Breast epithelium (tissue), 4 donors: ENCODE measurements at regions not wholly inside any gene's neighbourhood (a gene's known extent, or its start where the extent isn't known, plus 50 kb on each side); places are given as distances from the start of the nearest gene placed in this dataset.

Experiments
- DNase-seq, 2 donors: peaks; one replicate each; pipeline ENCODE4 v3.0.0-alpha.2; 2019; ENCODE audit warnings: low spot score in 2 of 2
- H3K27ac ChIP-seq, 2 donors: fragments of 200-600 bp; sonication (generic) in 1 of 2; one replicate each; pipeline ENCODE4 v1.5.1; 2016 to 2019; ENCODE audit warnings: mild to moderate bottlenecking in 1 of 2
- H3K27me3 ChIP-seq, 2 donors: fragments of 200-600 bp; sonication (generic) in 1 of 2; one replicate each; pipeline versions ENCODE4 v1.5.1 to v1.6.0; 2017 to 2019; ENCODE audit warnings: control low read depth in 1 of 2, mild to moderate bottlenecking in 1 of 2
- H3K36me3 ChIP-seq: fragments of 200-600 bp; one replicate; pipeline ENCODE4 v1.5.1; 2019
- H3K4me1 ChIP-seq, 2 donors: fragments of 200-600 bp; sonication (generic); one replicate each; pipeline ENCODE4 v1.5.1; 2016 to 2019; ENCODE audit warnings: control low read depth in 1 of 2
- H3K4me3 ChIP-seq, 3 donors: fragments of 200-600 bp; sonication (generic); 1 replicate in 2 of 3; 2 replicates in 1 of 3; pipeline ENCODE4 v1.5.1; 2016 to 2019; ENCODE audit warnings: mild to moderate bottlenecking in 3 of 3, moderate library complexity in 2 of 3
- H3K9me3 ChIP-seq, 2 donors: fragments of 200-600 bp; sonication (generic) in 1 of 2; one replicate each; pipeline ENCODE4 v1.5.1; 2016 to 2019; ENCODE audit warnings: control low read depth in 1 of 2
- POLR2A ChIP-seq: fragments of 450-650 bp; IDR thresholded peaks from one replicate; pipeline ENCODE4 v1.6.1; 2016; ENCODE audit warnings: antibody characterized with exemption, mild to moderate bottlenecking, moderate library complexity
- POLR2AphosphoS5 ChIP-seq, 3 donors: sonication (generic); formaldehyde crosslinking; IDR thresholded peaks; one replicate each; pipeline ENCODE4 v1.6.1; 2017; ENCODE audit warnings: antibody characterized with exemption in 3 of 3
- intact Hi-C: fragments of 100-400 bp; cut with DNase I; formaldehyde crosslinking; loops from one replicate; pipeline ENCODE4 v1.15.1; 2023; ENCODE audit warnings: low total_unique reads
- TF ChIP-seq, protein P1 (sequence below), 3 donors: fragments of 450-650 bp; IDR thresholded peaks; one replicate each; pipeline ENCODE4 v1.5.1; 2016 to 2017; ENCODE audit warnings: antibody characterized with exemption in 3 of 3, mild to moderate bottlenecking in 3 of 3, moderate library complexity in 3 of 3

DNA sequence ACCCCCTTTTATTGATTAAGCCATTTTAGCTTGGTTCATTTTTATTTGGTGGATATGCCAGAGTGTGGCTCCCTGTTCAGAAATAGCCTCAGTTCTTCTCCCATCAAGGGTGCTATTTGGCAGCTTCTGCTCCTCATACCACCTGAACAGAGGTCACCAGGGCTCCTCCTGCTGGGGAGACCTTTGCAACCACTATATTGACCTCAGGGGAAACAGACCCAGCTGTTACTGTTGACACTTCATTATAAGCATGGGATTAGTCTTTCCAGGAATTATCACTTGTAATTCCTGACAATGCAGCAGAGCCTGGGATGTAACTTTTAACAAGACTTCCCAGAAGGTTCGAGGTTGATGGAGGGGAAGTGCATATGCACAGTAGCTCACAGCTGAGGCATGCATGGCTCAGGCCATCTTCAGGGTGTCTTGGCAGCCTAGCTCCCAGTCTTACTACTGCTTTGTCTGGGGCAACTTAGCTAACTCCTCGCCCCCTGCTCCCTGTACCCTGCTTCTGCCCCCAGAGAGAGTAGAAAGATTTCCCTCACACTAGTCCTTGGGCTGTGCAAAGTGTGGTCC, 239.4 kb upstream of the SPRED2 start:
- Histone ChIP-seq H3K4me3 (no peak overlapping the region), H3K9me3 (peaks cover 20 to 37% of the 10 kb centered on the region in 2 donors), H3K27ac (no peak overlapping the region), H3K4me1 (no peaks in the 10 kb centered on the region), H3K27me3 (no peaks in the 10 kb centered on the region), H3K36me3 (no peaks in the 10 kb centered on the region)
- DNase-seq = no peak
- intact Hi-C loops = no loop called here
- no peak for TF ChIP-seq POLR2A
- TF ChIP-seq, protein P1, sequence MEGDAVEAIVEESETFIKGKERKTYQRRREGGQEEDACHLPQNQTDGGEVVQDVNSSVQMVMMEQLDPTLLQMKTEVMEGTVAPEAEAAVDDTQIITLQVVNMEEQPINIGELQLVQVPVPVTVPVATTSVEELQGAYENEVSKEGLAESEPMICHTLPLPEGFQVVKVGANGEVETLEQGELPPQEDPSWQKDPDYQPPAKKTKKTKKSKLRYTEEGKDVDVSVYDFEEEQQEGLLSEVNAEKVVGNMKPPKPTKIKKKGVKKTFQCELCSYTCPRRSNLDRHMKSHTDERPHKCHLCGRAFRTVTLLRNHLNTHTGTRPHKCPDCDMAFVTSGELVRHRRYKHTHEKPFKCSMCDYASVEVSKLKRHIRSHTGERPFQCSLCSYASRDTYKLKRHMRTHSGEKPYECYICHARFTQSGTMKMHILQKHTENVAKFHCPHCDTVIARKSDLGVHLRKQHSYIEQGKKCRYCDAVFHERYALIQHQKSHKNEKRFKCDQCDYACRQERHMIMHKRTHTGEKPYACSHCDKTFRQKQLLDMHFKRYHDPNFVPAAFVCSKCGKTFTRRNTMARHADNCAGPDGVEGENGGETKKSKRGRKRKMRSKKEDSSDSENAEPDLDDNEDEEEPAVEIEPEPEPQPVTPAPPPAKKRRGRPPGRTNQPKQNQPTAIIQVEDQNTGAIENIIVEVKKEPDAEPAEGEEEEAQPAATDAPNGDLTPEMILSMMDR (IDR thresholded peaks at IDR 0.05) = no peak
- no peak for TF ChIP-seq POLR2AphosphoS5 (IDR thresholded peaks at IDR 0.05)

GRCh38 chr2:65669574-65669973, 237.2 kb upstream of the SPRED2 start:
- TF ChIP-seq, protein P1 (IDR thresholded peaks at IDR 0.05) = no peak
- no peak for TF ChIP-seq POLR2A
- no peak for TF ChIP-seq POLR2AphosphoS5 (IDR thresholded peaks at IDR 0.05)
- no peaks in the 10 kb centered on the region for H3K36me3 ChIP-seq
- no peaks in the 10 kb centered on the region for H3K27me3 ChIP-seq
- no peaks in the 10 kb centered on the region for H3K4me1 ChIP-seq
- no peak overlapping the region for H3K4me3 ChIP-seq
- no peak overlapping the region for H3K27ac ChIP-seq
- no peak for DNase-seq
- H3K9me3 ChIP-seq = peaks cover 14 to 19% of the 10 kb centered on the region in 2 donors
- intact Hi-C loops = no loop called here

DNA sequence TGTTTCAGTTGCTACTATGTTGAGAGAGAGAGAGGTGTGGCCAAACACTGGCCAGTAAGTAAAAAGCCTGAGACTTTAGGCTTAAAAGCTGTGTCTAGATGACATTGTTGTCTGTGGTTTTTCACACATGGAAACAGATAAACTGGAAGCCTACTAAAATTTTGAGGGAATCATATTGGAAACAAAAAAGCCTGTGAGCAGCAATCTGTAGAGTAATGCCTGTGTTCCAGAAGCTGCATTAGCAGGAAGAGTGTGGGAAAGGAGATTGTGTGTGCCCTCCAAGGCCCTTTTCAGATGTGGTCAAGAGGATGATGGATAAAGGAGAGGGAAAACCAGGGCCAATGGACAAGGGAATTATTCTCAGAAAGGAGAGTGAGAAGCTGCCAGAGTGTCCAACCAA, 236.3 kb upstream of the SPRED2 start:
- no peaks in the 10 kb centered on the region for H3K4me1 ChIP-seq
- TF ChIP-seq, protein P1 (IDR thresholded peaks at IDR 0.05) = no peak
- TF ChIP-seq POLR2A (no peak), POLR2AphosphoS5 (IDR thresholded peaks at IDR 0.05) (no peak)
- no peak overlapping the region for H3K27ac ChIP-seq

GRCh38 chr2:65666156-65666725, 233.8 kb upstream of the SPRED2 start:
- no peak overlapping the region for H3K4me3 ChIP-seq
- peaks cover 14 to 17% of the 10 kb centered on the region in 2 donors for H3K9me3 ChIP-seq
- H3K27me3 ChIP-seq = no peaks in the 10 kb centered on the region
- no peaks in the 10 kb centered on the region for H3K36me3 ChIP-seq
- intact Hi-C loops = no loop called here
- TF ChIP-seq, protein P1 (IDR thresholded peaks at IDR 0.05) = no peak
- no peak for TF ChIP-seq POLR2A
- no peak for TF ChIP-seq POLR2AphosphoS5 (IDR thresholded peaks at IDR 0.05)
- no peak for DNase-seq
- no peak overlapping the region for H3K27ac ChIP-seq
- H3K4me1 ChIP-seq = no peaks in the 10 kb centered on the region

More for the DNA sequence above, 236.3 kb upstream of the SPRED2 start:
- Histone ChIP-seq H3K36me3 (no peaks in the 10 kb centered on the region), H3K27me3 (no peaks in the 10 kb centered on the region), H3K4me3 (no peak overlapping the region), H3K9me3 (peaks cover 14 to 17% of the 10 kb centered on the region in 2 donors)
- intact Hi-C loops = no loop called here
- DNase-seq = no peak

DNA sequence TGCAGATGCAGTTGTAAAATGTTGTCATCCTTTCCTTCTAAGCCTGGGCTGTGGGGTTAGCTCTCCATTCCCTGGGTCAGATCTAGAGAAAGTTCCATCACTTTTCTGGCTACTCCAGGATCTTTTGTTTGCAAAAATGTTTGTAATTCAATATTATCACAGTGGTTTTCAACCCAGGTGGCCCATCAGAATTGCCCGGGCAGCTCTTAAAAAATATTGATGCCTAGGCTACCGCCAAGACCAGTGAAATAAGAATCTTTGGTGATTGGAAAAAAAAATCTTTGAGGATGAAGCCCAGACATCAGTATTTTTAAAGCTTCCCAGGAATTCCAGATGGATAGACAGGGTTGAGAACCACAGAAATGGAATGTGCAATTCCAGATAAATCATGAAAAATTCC, 232.5 kb upstream of the SPRED2 start:
- intact Hi-C loops = no loop called here
- no peaks in the 10 kb centered on the region for H3K4me1 ChIP-seq

More for the DNA sequence above, 232.5 kb upstream of the SPRED2 start:
- H3K4me3 ChIP-seq = no peak overlapping the region
- no peak for DNase-seq
- H3K27me3 ChIP-seq = no peaks in the 10 kb centered on the region
- H3K36me3 ChIP-seq = no peaks in the 10 kb centered on the region
- TF ChIP-seq, protein P1 (IDR thresholded peaks at IDR 0.05) = no peak
- TF ChIP-seq POLR2A = no peak
- TF ChIP-seq POLR2AphosphoS5 (IDR thresholded peaks at IDR 0.05) = no peak
- peaks cover 14 to 17% of the 10 kb centered on the region in 2 donors for H3K9me3 ChIP-seq
- H3K27ac ChIP-seq = no peak overlapping the region
